ENCODE measurements at regions not wholly inside any gene's neighbourhood (a gene's known extent, or its start where the extent isn't known, plus 50 kb on each side); places are given as distances from the start of the nearest gene placed in this dataset.

GRCh38 chr5:168209244-168209995, 82.0 kb upstream of the WWC1 start:
- TF ChIP-seq CTCF (IDR thresholded peaks at IDR 0.05 in 8 of 11, conservative IDR thresholded peaks at IDR 0.05 in 3 of 11) (no peak), POLR2AphosphoS5 (IDR thresholded peaks at IDR 0.05) (no peak)
